IMR-90 (cell line): ENCODE measurements at regions not wholly inside any gene's neighbourhood (a gene's known extent, or its start where the extent isn't known, plus 50 kb on each side); places are given as distances from the start of the nearest gene placed in this dataset.
"Not testable (repeated sequence)": the region's sequence is repeated elsewhere in the genome, so short reads cannot be mapped to it uniquely, and the experiment has no call there.

Experiments used
- ATAC-seq: fragments of 200-7000 bp; cut with Tn5 transposase; 2 replicates; pipeline ENCODE4 v1.9.1; 2020; ENCODE audit warnings: low read depth, mild to moderate bottlenecking, moderate library complexity
- BruUV-seq: library from RNA; stranded (reverse); fragments of 400-500 nt; replicated peaks from 2 replicates; lab custom pipeline; 2021; lab: Mats Ljungman, UMichigan
- CTCF ChIA-PET: fragments of 300-600 bp; formaldehyde crosslinking; extraction: SDS; loops from one replicate; lab custom pipeline; 2021; ENCODE audit warnings: antibody characterized with exemption; lab: Yijun Ruan, JAX
- POLR2A ChIA-PET: fragments of 300-600 bp; sonication (Branson Sonifier 250); formaldehyde crosslinking; loops from one replicate; lab custom pipeline; 2022; ENCODE audit warnings: antibody characterized with exemption; ENCODE audit not compliant: unreplicated experiment; lab: Charles Lee
- DNase-seq: peaks from one replicate; pipeline ENCODE4 v3.0.0; 2013
- H2AFZ ChIP-seq: replicated peaks from 2 replicates; pipeline ENCODE3; 2013; ENCODE audit warnings: low read length, mild to moderate bottlenecking; ENCODE audit not compliant: poor library complexity
- H2AK5ac ChIP-seq: 2 replicates; pipeline ENCODE4 v1.6.1; 2013; ENCODE audit warnings: low read depth, low read length, inconsistent platforms
- H2AK9ac ChIP-seq: replicated peaks from 2 replicates; pipeline ENCODE3; 2013; ENCODE audit warnings: mild to moderate bottlenecking, low read depth, low read length, moderate library complexity; ENCODE audit not compliant: poor library complexity
- H2BK120ac ChIP-seq: 2 replicates; pipeline ENCODE4 v1.6.1; 2013; ENCODE audit warnings: low read depth, low read length, inconsistent platforms
- H2BK15ac ChIP-seq: 3 replicates; pipeline ENCODE4 v1.6.1; 2013; ENCODE audit warnings: low read depth, low read length, inconsistent platforms
- H2BK20ac ChIP-seq: 2 replicates; pipeline ENCODE4 v1.6.1; 2013; ENCODE audit warnings: low read depth, mild to moderate bottlenecking, inconsistent platforms, low read length, moderate library complexity
- H2BK5ac ChIP-seq: 2 replicates; pipeline ENCODE4 v1.6.1; 2013; ENCODE audit warnings: mild to moderate bottlenecking, low read depth, low read length, inconsistent platforms; ENCODE audit not compliant: poor library complexity, severe bottlenecking
- H3K14ac ChIP-seq: replicated peaks from 2 replicates; pipeline ENCODE4 v1.6.1; 2013; ENCODE audit warnings: low read depth, low read length, inconsistent platforms
- H3K18ac ChIP-seq: 2 replicates; pipeline ENCODE4 v1.6.1; 2013; ENCODE audit warnings: low read depth, low read length, control low read depth
- H3K23ac ChIP-seq: 2 replicates; pipeline ENCODE4 v1.6.1; 2013; ENCODE audit warnings: low read depth, low read length, inconsistent platforms
- H3K27ac ChIP-seq: 2 replicates; pipeline ENCODE4 v1.5.1; 2013; ENCODE audit warnings: mild to moderate bottlenecking, control low read depth, low read length; ENCODE audit not compliant: insufficient read depth
- H3K27me3 ChIP-seq: 2 replicates; pipeline ENCODE4 v1.6.1; 2013; ENCODE audit warnings: low read length; ENCODE audit not compliant: control insufficient read depth, insufficient read depth
- H3K36me3 ChIP-seq: 2 replicates; pipeline ENCODE4 v1.6.1; 2013; ENCODE audit warnings: low read length, mixed read lengths; ENCODE audit not compliant: control insufficient read depth, insufficient read depth
- H3K4ac ChIP-seq: 2 replicates; pipeline ENCODE4 v1.6.1; 2013; ENCODE audit warnings: low read depth, low read length, inconsistent platforms
- H3K4me1 ChIP-seq: 2 replicates; pipeline ENCODE4 v1.6.1; 2013; ENCODE audit warnings: low read length, mixed read lengths; ENCODE audit not compliant: control insufficient read depth, insufficient read depth
- H3K4me2 ChIP-seq: 2 replicates; pipeline ENCODE4 v1.6.1; 2013; ENCODE audit warnings: low read depth, mild to moderate bottlenecking, control low read depth, low read length, moderate library complexity
- H3K4me3 ChIP-seq: 2 replicates; pipeline ENCODE4 v1.5.1; 2013; ENCODE audit warnings: low read depth, mild to moderate bottlenecking, control low read depth, low read length, moderate library complexity; ENCODE audit not compliant: insufficient read depth
- H3K56ac ChIP-seq: 2 replicates; pipeline ENCODE4 v1.6.1; 2013; ENCODE audit warnings: low read length, inconsistent platforms; ENCODE audit not compliant: insufficient read depth; ENCODE audit errors: extremely low read depth
- H3K79me1 ChIP-seq, 2 experiments: 2 replicates each; pipeline ENCODE4 v1.6.1; 2013; ENCODE audit warnings: low read length in 2 of 2, inconsistent platforms in 1 of 2, low read depth in 1 of 2
- H3K9ac ChIP-seq: 2 replicates; pipeline ENCODE4 v1.6.1; 2013; ENCODE audit warnings: low read depth, low read length, control low read depth
- H3K9me1 ChIP-seq: 2 replicates; pipeline ENCODE4 v1.6.1; 2013; ENCODE audit warnings: low read length, inconsistent platforms; ENCODE audit not compliant: insufficient read depth
- H3K9me3 ChIP-seq: 2 replicates; pipeline ENCODE4 v1.6.1; 2013; ENCODE audit warnings: low read length; ENCODE audit not compliant: control insufficient read depth, insufficient read depth
- H4K20me1 ChIP-seq: 2 replicates; pipeline ENCODE4 v1.6.1; 2013; ENCODE audit warnings: low read length, inconsistent platforms; ENCODE audit not compliant: insufficient read depth
- H4K5ac ChIP-seq: 2 replicates; pipeline ENCODE4 v1.6.1; 2013; ENCODE audit warnings: mild to moderate bottlenecking, low read depth, low read length, control low read depth
- H4K8ac ChIP-seq, 2 experiments: 2 replicates each; pipeline ENCODE4 v1.6.1; 2013; ENCODE audit warnings: low read depth in 2 of 2, low read length in 2 of 2, control low read depth in 1 of 2, inconsistent platforms in 1 of 2
- H4K91ac ChIP-seq: 2 replicates; pipeline ENCODE4 v1.6.1; 2013; ENCODE audit warnings: low read depth, low read length, inconsistent platforms; ENCODE audit not compliant: insufficient read depth
- NFE2L2 ChIP-seq: fragments of 150-350 bp; IDR thresholded peaks from 2 replicates; pipeline ENCODE4 v1.6.1; 2016; ENCODE audit warnings: low read depth, mild to moderate bottlenecking, low read length
- WGBS, 2 experiments: methylation state at CpG; one replicate each; pipeline versions ENCODE4 v1.1.5 to v1.1.7; 2013; ENCODE audit warnings: missing lambda C conversion rate in 2 of 2; ENCODE audit not compliant: insufficient read length in 1 of 2; ENCODE audit errors: extremely low coverage in 2 of 2; 5-methylcytosine and 5-hydroxymethylcytosine counted together
- dilution Hi-C: fragments of 300-500 bp; cut with HindIII; formaldehyde crosslinking; loops from one replicate; pipeline ENCODE4 v1.14.3; 2018; ENCODE audit warnings: low sequenced_read_pairs; ENCODE audit not compliant: unreplicated experiment
- in situ Hi-C: fragments of 300-500 bp; cut with MboI; formaldehyde crosslinking; loops from 3 replicates; pipeline ENCODE4 v1.14.3; 2019; ENCODE audit warnings: low sequenced_read_pairs, inconsistent platforms, mixed read lengths
- intact Hi-C: fragments of 100-400 bp; cut with micrococcal nuclease; formaldehyde crosslinking; loops from 2 replicates; pipeline ENCODE4 v1.10.0; 2022
- TF ChIP-seq, protein P1 (sequence below): conservative IDR thresholded peaks from 2 replicates; pipeline ENCODE4 v1.5.1; 2012; ENCODE audit warnings: mild to moderate bottlenecking, low read depth, low read length, improper control_type of control experiment

GRCh38 chr1:98555814-98556213 lies 105.7 kb upstream of the SNX7 start:
- Histone ChIP-seq H3K4me2 (no peak overlapping the region), H3K9ac (no peak overlapping the region), H4K5ac (no peak overlapping the region), H3K4ac (no peak overlapping the region), H3K79me1 (no peaks in the 10 kb centered on the region), H2BK5ac (no peak overlapping the region), H3K27me3 (peaks cover 1% of the 10 kb centered on the region; the same call in 1 of the 2 replicates), H4K91ac (no peak overlapping the region), H3K14ac (no peak overlapping the region), H2BK20ac (no peak overlapping the region), H3K27ac (no peak overlapping the region), H2AK9ac (no peak overlapping the region), H2AFZ (no peak overlapping the region), H3K23ac (no peak overlapping the region), H3K9me1 (no peaks in the 10 kb centered on the region), H3K4me1 (no peaks in the 10 kb centered on the region), H3K36me3 (no peaks in the 10 kb centered on the region), H4K20me1 (no peaks in the 10 kb centered on the region), H2BK15ac (no peak overlapping the region), H3K18ac (no peak overlapping the region), H2BK120ac (no peak overlapping the region), H3K56ac (no peak overlapping the region), H3K9me3 (no peaks in the 10 kb centered on the region), H2AK5ac (no peak overlapping the region), H4K8ac (no peak overlapping the region), H3K4me3 (no peak overlapping the region)
- BruUV-seq: no TSS peak
- TF ChIP-seq, protein P1, sequence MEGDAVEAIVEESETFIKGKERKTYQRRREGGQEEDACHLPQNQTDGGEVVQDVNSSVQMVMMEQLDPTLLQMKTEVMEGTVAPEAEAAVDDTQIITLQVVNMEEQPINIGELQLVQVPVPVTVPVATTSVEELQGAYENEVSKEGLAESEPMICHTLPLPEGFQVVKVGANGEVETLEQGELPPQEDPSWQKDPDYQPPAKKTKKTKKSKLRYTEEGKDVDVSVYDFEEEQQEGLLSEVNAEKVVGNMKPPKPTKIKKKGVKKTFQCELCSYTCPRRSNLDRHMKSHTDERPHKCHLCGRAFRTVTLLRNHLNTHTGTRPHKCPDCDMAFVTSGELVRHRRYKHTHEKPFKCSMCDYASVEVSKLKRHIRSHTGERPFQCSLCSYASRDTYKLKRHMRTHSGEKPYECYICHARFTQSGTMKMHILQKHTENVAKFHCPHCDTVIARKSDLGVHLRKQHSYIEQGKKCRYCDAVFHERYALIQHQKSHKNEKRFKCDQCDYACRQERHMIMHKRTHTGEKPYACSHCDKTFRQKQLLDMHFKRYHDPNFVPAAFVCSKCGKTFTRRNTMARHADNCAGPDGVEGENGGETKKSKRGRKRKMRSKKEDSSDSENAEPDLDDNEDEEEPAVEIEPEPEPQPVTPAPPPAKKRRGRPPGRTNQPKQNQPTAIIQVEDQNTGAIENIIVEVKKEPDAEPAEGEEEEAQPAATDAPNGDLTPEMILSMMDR: no peak
- TF ChIP-seq NFE2L2: peak; percentile 79
- POLR2A ChIA-PET: no interaction called here
- DNase-seq: no peak
- dilution Hi-C loops (no loop called here), intact Hi-C loops (no loop called here), in situ Hi-C loops (no loop called here)
- WGBS, 2 experiments: no CpG with 5 or more reads among the region's 1 CpG
- CTCF ChIA-PET: no interaction called here
- ATAC-seq: no peak

GRCh38 chr1:98552576-98553074 lies 108.9 kb upstream of the SNX7 start:
- H3K23ac ChIP-seq, H3K9me1 ChIP-seq, H4K8ac ChIP-seq, H3K4me3 ChIP-seq, H4K91ac ChIP-seq, H3K27me3 ChIP-seq, intact Hi-C loops, H3K36me3 ChIP-seq, H3K4me2 ChIP-seq, H4K20me1 ChIP-seq, H3K4me1 ChIP-seq, H4K5ac ChIP-seq, H3K79me1 ChIP-seq, H3K56ac ChIP-seq, H3K14ac ChIP-seq, H2BK15ac ChIP-seq, H3K4ac ChIP-seq, H3K9ac ChIP-seq, H2BK20ac ChIP-seq, H2BK120ac ChIP-seq, ATAC-seq, POLR2A ChIA-PET, H3K9me3 ChIP-seq, in situ Hi-C loops, H3K18ac ChIP-seq, H2AK5ac ChIP-seq, H3K27ac ChIP-seq, CTCF ChIA-PET, BruUV-seq, DNase-seq, H2AK9ac ChIP-seq, dilution Hi-C loops, H2BK5ac ChIP-seq: not testable (repeated sequence)
- H2AFZ ChIP-seq: peak overlapping the region; percentile 21
- WGBS, 2 experiments: 0% methylated on average over 1 of the region's 5 CpGs; no CpG with 5 or more reads in 1 of the 2 experiments
